ENCODE measurements at regions not wholly inside any gene's neighbourhood (a gene's known extent, or its start where the extent isn't known, plus 50 kb on each side); places are given as distances from the start of the nearest gene placed in this dataset.

DNA sequence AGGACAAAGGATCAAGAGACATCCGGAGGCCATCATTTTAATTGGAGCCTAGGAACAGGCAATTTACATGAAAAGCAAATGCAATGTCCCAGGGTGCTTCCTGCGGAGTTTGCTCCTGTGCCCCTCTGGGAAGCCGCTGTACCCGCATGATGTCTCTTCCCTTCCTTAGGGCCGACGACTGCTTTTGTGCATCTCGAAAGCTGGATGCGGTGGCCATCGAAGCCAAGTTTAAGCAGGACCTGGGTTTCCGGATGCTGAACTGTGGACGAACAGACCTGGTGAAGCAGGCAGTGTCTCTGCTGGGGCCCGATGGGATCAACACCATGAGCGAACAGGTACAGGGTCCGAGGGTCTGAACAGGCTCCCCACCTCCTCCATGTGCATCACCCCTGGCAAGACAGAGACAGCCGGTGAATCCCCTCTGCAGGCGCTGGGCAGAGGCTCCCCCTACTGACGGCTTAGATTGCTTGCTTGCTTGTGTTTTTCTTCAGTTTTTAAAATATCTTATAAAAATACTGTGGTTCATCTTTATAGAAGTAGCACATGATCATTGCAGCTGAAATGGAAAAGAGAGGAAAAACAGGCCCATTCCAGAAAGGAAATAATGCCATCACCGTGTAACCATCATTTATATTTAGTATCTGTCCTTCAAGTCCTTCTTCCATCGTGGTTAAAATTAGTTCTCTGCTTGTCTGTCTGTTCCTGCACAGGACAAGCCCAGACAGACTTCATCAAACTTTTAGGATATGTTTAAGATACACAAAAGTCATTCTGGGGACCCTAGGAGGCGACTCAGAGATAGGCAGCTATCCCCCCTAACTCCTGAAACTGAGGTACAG lies 75.4 kb upstream of the PWP1 start:
- no peak overlapping the region for H3K4me3 ChIP-seq
- no peak overlapping the region for H3K27ac ChIP-seq (ENCODE audit: low read depth in 1 of 2, low read length in 1 of 2)
- ATAC-seq (ENCODE audit: insufficient read depth, low FRiP score) = no peak
- no peaks in the 10 kb centered on the region for H3K9me3 ChIP-seq (ENCODE audit: control insufficient read depth in 4 of 4, insufficient read depth in 3 of 4, low read length in 3 of 4)
- TF ChIP-seq, protein P1, sequence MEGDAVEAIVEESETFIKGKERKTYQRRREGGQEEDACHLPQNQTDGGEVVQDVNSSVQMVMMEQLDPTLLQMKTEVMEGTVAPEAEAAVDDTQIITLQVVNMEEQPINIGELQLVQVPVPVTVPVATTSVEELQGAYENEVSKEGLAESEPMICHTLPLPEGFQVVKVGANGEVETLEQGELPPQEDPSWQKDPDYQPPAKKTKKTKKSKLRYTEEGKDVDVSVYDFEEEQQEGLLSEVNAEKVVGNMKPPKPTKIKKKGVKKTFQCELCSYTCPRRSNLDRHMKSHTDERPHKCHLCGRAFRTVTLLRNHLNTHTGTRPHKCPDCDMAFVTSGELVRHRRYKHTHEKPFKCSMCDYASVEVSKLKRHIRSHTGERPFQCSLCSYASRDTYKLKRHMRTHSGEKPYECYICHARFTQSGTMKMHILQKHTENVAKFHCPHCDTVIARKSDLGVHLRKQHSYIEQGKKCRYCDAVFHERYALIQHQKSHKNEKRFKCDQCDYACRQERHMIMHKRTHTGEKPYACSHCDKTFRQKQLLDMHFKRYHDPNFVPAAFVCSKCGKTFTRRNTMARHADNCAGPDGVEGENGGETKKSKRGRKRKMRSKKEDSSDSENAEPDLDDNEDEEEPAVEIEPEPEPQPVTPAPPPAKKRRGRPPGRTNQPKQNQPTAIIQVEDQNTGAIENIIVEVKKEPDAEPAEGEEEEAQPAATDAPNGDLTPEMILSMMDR (IDR thresholded peaks at IDR 0.05; ENCODE audit: control extremely low read depth, extremely low read depth) = no peak
- no peak overlapping the region for H3K9ac ChIP-seq (ENCODE audit: insufficient read depth in 1 of 2, low read length in 2 of 2)
- no peaks in the 10 kb centered on the region for H3K36me3 ChIP-seq (ENCODE audit: control insufficient read depth in 4 of 4, insufficient read depth in 4 of 4, low read length in 4 of 4)
- peaks cover 0 to 3% (median 0%) of the 10 kb centered on the region in 3 donors for H3K27me3 ChIP-seq (ENCODE audit: control insufficient read depth in 3 of 3, insufficient read depth in 3 of 3, low read length in 2 of 3)
- DNase-seq = peak in 2 of 3 donors; percentile 25 to 49
- H3K4me1 ChIP-seq (ENCODE audit: control insufficient read depth in 5 of 5, insufficient read depth in 5 of 5, low read length in 5 of 5) = no peaks in the 10 kb centered on the region
- 55 to 69% methylated on average over 20 of the region's 20 CpGs for WGBS, 2 donors

GRCh38 chr12:107612508-107612907 lies 73.1 kb upstream of the PWP1 start:
- H3K36me3 ChIP-seq (ENCODE audit: control insufficient read depth in 4 of 4, insufficient read depth in 4 of 4, low read length in 4 of 4) = no peaks in the 10 kb centered on the region
- H3K27ac ChIP-seq (ENCODE audit: low read depth in 1 of 2, low read length in 1 of 2) = no peak overlapping the region
- peaks cover 0 to 3% (median 0%) of the 10 kb centered on the region in 3 donors for H3K27me3 ChIP-seq (ENCODE audit: control insufficient read depth in 3 of 3, insufficient read depth in 3 of 3, low read length in 2 of 3)
- H3K4me1 ChIP-seq (ENCODE audit: control insufficient read depth in 5 of 5, insufficient read depth in 5 of 5, low read length in 5 of 5) = no peaks in the 10 kb centered on the region
- DNase-seq (no peak), ATAC-seq (ENCODE audit: insufficient read depth, low FRiP score) (no peak)
- no peaks in the 10 kb centered on the region for H3K9me3 ChIP-seq (ENCODE audit: control insufficient read depth in 4 of 4, insufficient read depth in 3 of 4, low read length in 3 of 4)
- TF ChIP-seq, protein P1 (IDR thresholded peaks at IDR 0.05; ENCODE audit: control extremely low read depth, extremely low read depth) = no peak
- 64 to 76% methylated on average over 19 of the region's 19 CpGs for WGBS, 2 donors
- no peak overlapping the region for H3K4me3 ChIP-seq
- no peak overlapping the region for H3K9ac ChIP-seq (ENCODE audit: insufficient read depth in 1 of 2, low read length in 2 of 2)

DNA sequence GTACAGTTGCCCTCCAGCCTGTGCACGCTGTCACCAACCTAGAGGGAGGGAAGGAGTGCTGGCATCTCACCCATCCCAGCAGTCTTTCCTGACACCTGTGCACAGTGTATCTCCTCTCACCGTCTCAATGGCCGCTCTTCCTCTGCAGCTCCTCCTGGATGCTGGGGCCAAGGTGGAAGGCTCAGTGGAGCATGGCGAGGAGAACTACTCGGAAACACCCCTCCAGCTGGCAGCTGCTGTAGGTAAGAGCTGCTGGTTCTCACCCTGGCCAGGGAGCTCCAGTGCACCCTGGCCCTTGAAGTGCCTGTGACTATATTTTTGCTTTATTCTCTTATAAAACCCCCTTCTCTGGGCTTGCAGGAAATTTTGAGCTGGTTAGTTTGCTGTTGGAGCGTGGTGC lies 68.7 kb upstream of the PWP1 start:
- H3K4me1 ChIP-seq (ENCODE audit: control insufficient read depth in 5 of 5, insufficient read depth in 5 of 5, low read length in 5 of 5) = no peaks in the 10 kb centered on the region
- ATAC-seq (ENCODE audit: insufficient read depth, low FRiP score) (no peak), DNase-seq (no peak)
- H3K9me3 ChIP-seq (ENCODE audit: control insufficient read depth in 4 of 4, insufficient read depth in 3 of 4, low read length in 3 of 4) = no peaks in the 10 kb centered on the region
- H3K4me3 ChIP-seq = no peak overlapping the region
- H3K27ac ChIP-seq (ENCODE audit: low read depth in 1 of 2, low read length in 1 of 2) = no peak overlapping the region
- no peak overlapping the region for H3K9ac ChIP-seq (ENCODE audit: insufficient read depth in 1 of 2, low read length in 2 of 2)
- 94 to 95% methylated on average over 6 of the region's 6 CpGs for WGBS, 2 donors
- H3K36me3 ChIP-seq (ENCODE audit: control insufficient read depth in 4 of 4, insufficient read depth in 4 of 4, low read length in 4 of 4) = no peaks in the 10 kb centered on the region
- TF ChIP-seq, protein P1 (IDR thresholded peaks at IDR 0.05; ENCODE audit: control extremely low read depth, extremely low read depth) = no peak
- H3K27me3 ChIP-seq (ENCODE audit: control insufficient read depth in 3 of 3, insufficient read depth in 3 of 3, low read length in 2 of 3) = peaks cover 0 to 3% (median 0%) of the 10 kb centered on the region in 3 donors

All from lung (tissue), 11 donors.